Nephron progenitor cell (in vitro differentiated cells): ENCODE measurements at regions not wholly inside any gene's neighbourhood (a gene's known extent, or its start where the extent isn't known, plus 50 kb on each side); places are given as distances from the start of the nearest gene placed in this dataset.

Experiments used
- DNase-seq: peaks from one replicate; pipeline ENCODE4 v3.0.0; 2021
- H3K27ac Mint-ChIP-seq: 2 replicates; pipeline ENCODE4 v1.8.0; 2021; ENCODE audit warnings: mild to moderate bottlenecking, moderate library complexity, mixed read lengths
- H3K27me3 Mint-ChIP-seq: 2 replicates; pipeline ENCODE4 v1.8.0; 2021; ENCODE audit warnings: mild to moderate bottlenecking, low read depth, mixed read lengths; ENCODE audit not compliant: poor library complexity
- H3K36me3 Mint-ChIP-seq: 2 replicates; pipeline ENCODE4 v1.8.0; 2021; ENCODE audit warnings: low read depth, mixed read lengths
- H3K4me1 Mint-ChIP-seq: 2 replicates; pipeline ENCODE4 v1.8.0; 2021; ENCODE audit warnings: mixed read lengths
- H3K4me3 Mint-ChIP-seq: 2 replicates; pipeline ENCODE4 v1.8.0; 2021; ENCODE audit warnings: mild to moderate bottlenecking, moderate library complexity, mixed read lengths
- H3K9me3 Mint-ChIP-seq: 2 replicates; pipeline ENCODE4 v1.8.0; 2021; ENCODE audit warnings: mild to moderate bottlenecking, moderate library complexity, mixed read lengths
- TF ChIP-seq, protein P1 (sequence below): fragments of 200-600 bp; sonication (generic); IDR thresholded peaks from 2 replicates; pipeline ENCODE4 v1.5.0; 2021; ENCODE audit warnings: antibody characterized with exemption

DNA sequence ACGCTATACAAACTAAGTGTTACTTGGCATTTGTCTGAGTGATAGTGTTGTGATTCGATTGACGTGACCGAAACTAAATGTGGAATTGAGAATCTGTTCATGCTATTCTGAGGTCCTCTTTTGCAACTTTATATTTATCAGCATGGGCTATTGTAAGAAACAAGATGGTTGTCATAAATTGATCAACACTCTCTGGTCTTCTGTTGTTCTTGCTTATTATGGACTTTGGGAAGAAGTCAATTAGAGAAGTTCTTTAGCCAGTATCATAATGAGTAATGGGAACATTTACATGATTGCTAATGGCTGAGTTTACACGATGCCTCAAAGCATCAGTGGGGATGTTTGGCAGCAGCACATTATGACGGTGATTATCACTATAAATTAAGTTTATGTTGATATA is 195.0 kb downstream of the CD83 start:
- no peak overlapping the region for H3K27ac Mint-ChIP-seq
- TF ChIP-seq, protein P1, sequence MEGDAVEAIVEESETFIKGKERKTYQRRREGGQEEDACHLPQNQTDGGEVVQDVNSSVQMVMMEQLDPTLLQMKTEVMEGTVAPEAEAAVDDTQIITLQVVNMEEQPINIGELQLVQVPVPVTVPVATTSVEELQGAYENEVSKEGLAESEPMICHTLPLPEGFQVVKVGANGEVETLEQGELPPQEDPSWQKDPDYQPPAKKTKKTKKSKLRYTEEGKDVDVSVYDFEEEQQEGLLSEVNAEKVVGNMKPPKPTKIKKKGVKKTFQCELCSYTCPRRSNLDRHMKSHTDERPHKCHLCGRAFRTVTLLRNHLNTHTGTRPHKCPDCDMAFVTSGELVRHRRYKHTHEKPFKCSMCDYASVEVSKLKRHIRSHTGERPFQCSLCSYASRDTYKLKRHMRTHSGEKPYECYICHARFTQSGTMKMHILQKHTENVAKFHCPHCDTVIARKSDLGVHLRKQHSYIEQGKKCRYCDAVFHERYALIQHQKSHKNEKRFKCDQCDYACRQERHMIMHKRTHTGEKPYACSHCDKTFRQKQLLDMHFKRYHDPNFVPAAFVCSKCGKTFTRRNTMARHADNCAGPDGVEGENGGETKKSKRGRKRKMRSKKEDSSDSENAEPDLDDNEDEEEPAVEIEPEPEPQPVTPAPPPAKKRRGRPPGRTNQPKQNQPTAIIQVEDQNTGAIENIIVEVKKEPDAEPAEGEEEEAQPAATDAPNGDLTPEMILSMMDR = no peak
- H3K4me1 Mint-ChIP-seq = peaks cover 31% of the 10 kb centered on the region
- H3K9me3 Mint-ChIP-seq = peaks cover 12% of the 10 kb centered on the region
- H3K36me3 Mint-ChIP-seq = no peaks in the 10 kb centered on the region
- peaks cover 6% of the 10 kb centered on the region for H3K27me3 Mint-ChIP-seq
- no peak for DNase-seq
- H3K4me3 Mint-ChIP-seq = no peak overlapping the region

DNA sequence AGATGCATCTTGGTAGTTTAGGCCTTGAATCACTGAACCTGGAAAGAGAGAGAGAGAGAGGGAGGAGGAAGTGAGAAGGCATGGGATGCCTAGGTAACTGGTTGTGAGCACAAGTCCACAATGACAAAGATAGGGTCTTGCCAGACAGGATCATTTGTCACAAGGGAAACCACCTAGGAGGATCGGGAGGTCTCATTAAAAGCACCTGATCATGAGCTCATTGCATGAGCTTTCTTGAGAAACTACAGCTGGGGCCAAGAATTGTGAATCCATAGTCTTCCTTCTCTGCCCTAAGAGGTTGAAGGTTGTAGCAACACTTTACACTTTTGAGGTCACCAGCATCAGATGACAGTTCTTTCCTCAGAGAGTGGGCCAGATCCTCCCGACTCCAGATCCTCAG is 195.7 kb downstream of the CD83 start:
- Mint-ChIP-seq H3K36me3 (no peaks in the 10 kb centered on the region), H3K9me3 (peaks cover 12% of the 10 kb centered on the region), H3K27ac (no peak overlapping the region), H3K4me3 (no peak overlapping the region), H3K4me1 (peaks cover 38% of the 10 kb centered on the region), H3K27me3 (peaks cover 8% of the 10 kb centered on the region)
- DNase-seq = no peak
- TF ChIP-seq, protein P1 = no peak

DNA sequence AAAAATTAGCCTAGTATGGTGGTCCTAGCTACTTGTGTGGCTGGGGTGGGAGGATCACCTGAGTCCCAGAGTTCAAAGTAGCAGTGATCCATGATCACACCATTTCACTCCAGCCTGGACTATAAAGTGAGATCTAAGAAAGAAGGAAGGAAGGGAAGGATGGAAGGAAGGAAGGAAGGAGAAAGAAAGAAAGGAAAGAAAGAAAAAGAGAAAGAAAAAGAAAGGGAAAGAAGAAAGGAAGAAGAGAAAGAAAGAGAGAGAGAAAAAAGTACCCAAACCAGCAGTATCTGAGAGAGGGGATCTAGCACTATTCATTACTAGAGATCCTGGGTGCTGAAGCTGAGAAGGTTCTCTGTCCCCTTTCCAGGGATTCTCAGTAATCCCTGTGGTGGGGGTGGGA is 197.8 kb downstream of the CD83 start:
- Mint-ChIP-seq H3K9me3 (peaks cover 12% of the 10 kb centered on the region), H3K36me3 (no peaks in the 10 kb centered on the region), H3K27me3 (peaks cover 17% of the 10 kb centered on the region), H3K27ac (no peak overlapping the region), H3K4me3 (no peak overlapping the region), H3K4me1 (peaks cover 54% of the 10 kb centered on the region)
- DNase-seq = no peak
- TF ChIP-seq, protein P1 = no peak

DNA sequence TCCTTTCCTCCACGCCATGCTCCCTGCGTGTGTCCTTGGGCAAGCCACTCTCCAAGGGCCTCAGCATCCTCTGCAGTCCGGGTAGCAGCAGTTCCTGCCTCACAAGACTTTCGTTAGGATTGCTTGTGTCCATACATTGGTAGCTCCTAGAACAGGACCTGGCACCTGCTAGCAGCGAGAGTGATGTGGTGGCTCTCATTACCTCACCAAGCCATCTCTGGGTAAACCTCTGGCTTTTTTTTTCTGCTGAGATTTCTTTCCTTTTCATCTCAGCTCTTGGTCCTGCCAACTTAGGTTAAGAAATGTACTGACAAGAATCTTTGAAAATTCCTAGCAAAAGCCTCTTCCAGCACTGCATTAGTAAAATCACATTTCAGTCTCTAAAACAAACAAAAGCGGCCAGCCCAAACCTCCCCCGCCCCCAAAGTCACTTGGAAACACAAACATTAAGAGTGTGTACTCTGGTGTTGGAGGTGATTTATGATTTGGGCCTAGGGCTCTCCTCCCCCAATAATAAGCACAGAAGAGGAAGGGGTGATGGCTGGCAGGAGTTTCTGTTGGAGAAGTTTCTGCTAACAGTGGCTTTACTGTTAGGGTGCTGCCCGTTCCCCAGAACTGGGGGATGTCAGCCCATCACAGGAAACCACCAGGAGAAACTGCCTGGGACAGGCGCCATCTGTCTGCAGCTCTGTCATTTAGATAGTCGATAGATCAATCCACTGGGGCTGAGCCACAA is 199.2 kb downstream of the CD83 start:
- peak; percentile 52 for DNase-seq
- peaks cover 17% of the 10 kb centered on the region for H3K27me3 Mint-ChIP-seq
- H3K36me3 Mint-ChIP-seq = no peaks in the 10 kb centered on the region
- H3K27ac Mint-ChIP-seq = peak overlapping the region; percentile 26
- H3K4me3 Mint-ChIP-seq = peak overlapping the region; percentile 59
- TF ChIP-seq, protein P1 = no peak
- H3K9me3 Mint-ChIP-seq = peaks cover 4% of the 10 kb centered on the region
- H3K4me1 Mint-ChIP-seq = peaks cover 58% of the 10 kb centered on the region

DNA sequence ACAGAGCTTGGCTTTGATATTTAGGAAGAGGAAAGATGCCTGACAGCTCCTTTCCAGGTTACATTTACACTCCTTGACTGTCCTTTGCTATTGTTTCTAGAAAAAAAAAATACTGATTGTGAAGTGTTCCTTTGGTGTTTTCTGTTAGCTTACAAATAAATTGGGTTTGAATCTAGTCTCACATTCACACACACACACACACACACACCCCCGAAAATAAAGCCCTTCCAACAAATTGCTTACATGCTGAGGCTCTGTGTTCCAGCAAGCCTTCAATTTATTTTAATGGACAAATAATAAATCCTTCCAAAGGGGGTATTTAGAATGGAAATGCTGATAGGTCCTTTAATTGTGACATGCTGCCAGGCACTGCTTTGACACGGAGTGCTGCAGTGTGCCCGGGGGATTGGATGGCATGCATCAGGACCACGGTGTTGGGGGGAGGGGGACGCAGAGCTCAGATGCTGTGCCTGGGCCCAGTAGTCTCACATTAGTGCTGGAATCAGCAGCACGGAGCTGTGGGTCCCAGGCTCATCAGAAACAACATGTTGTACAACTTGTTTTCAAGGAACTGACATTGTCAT is 199.9 kb downstream of the CD83 start:
- no peaks in the 10 kb centered on the region for H3K36me3 Mint-ChIP-seq
- peaks cover 23% of the 10 kb centered on the region for H3K27me3 Mint-ChIP-seq
- peak; percentile 15 for DNase-seq
- TF ChIP-seq, protein P1 = no peak
- H3K4me1 Mint-ChIP-seq = peaks cover 58% of the 10 kb centered on the region
- H3K9me3 Mint-ChIP-seq = peaks cover 4% of the 10 kb centered on the region
- H3K27ac Mint-ChIP-seq = no peak overlapping the region
- peak overlapping the region; percentile 28 for H3K4me3 Mint-ChIP-seq

DNA sequence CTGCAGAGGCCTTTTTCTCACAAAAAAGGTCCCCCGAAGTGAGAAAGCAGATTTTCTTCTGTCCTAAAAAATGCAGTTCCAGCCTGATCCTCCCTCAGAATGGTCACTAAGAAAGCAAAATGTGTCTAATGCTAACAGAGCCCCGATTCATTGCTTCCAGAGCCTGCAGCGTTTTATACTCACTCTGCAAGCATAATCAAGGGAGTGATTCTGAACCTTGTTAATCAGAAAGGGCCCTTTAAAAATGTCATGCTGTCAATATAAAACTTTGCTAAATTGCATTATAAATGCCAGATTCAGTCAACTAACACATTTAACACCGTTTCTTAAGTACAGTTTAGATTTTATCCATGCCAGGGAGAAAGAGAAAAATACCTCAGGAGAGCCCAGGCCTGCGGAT is 202.8 kb downstream of the CD83 start:
- peaks cover 25% of the 10 kb centered on the region for H3K27me3 Mint-ChIP-seq
- no peak overlapping the region for H3K4me3 Mint-ChIP-seq
- no peak for DNase-seq
- TF ChIP-seq, protein P1 = no peak
- peaks cover 57% of the 10 kb centered on the region for H3K4me1 Mint-ChIP-seq
- H3K9me3 Mint-ChIP-seq = no peaks in the 10 kb centered on the region
- H3K27ac Mint-ChIP-seq = no peak overlapping the region
- no peaks in the 10 kb centered on the region for H3K36me3 Mint-ChIP-seq
